ENCODE measurements at regions not wholly inside any gene's neighbourhood (a gene's known extent, or its start where the extent isn't known, plus 50 kb on each side); places are given as distances from the start of the nearest gene placed in this dataset.
"Not testable (repeated sequence)": the region's sequence is repeated elsewhere in the genome, so short reads cannot be mapped to it uniquely, and the experiment has no call there.

- Histone ChIP-seq H3K4me3 (no peak overlapping the region), H3K27ac (no peak overlapping the region), H3K9me3 (no peaks in the 10 kb centered on the region), H3K36me3 (no peaks in the 10 kb centered on the region), H3K27me3 (no peaks in the 10 kb centered on the region), H3K4me1 (no peaks in the 10 kb centered on the region)
- WGBS (ENCODE audit: insufficient coverage, low coverage, low lambda C conversion rate, missing lambda C conversion rate) = 54% methylated on average over 2 of the region's 2 CpGs
- TF ChIP-seq, protein P1, sequence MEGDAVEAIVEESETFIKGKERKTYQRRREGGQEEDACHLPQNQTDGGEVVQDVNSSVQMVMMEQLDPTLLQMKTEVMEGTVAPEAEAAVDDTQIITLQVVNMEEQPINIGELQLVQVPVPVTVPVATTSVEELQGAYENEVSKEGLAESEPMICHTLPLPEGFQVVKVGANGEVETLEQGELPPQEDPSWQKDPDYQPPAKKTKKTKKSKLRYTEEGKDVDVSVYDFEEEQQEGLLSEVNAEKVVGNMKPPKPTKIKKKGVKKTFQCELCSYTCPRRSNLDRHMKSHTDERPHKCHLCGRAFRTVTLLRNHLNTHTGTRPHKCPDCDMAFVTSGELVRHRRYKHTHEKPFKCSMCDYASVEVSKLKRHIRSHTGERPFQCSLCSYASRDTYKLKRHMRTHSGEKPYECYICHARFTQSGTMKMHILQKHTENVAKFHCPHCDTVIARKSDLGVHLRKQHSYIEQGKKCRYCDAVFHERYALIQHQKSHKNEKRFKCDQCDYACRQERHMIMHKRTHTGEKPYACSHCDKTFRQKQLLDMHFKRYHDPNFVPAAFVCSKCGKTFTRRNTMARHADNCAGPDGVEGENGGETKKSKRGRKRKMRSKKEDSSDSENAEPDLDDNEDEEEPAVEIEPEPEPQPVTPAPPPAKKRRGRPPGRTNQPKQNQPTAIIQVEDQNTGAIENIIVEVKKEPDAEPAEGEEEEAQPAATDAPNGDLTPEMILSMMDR (IDR thresholded peaks at IDR 0.05) = no peak
- TF ChIP-seq POLR2A (IDR thresholded peaks at IDR 0.05) = no peak
- intact Hi-C loops (cut with DNase I) = no loop called here
- DNase-seq = no peak
- ATAC-seq = no peak
These were observed 601.5 kb downstream of the ACTL7B start for GRCh38 chr9:108254236-108254635.

GRCh38 chr9:108247391-108247790, 608.4 kb downstream of the ACTL7B start:
- H3K9me3 ChIP-seq; H3K27me3 ChIP-seq; H3K4me1 ChIP-seq; intact Hi-C loops (cut with DNase I); H3K27ac ChIP-seq; H3K4me3 ChIP-seq; ATAC-seq; H3K36me3 ChIP-seq; DNase-seq: not testable (repeated sequence)
- WGBS (ENCODE audit: insufficient coverage, low coverage, low lambda C conversion rate, missing lambda C conversion rate) = 90% methylated on average over 3 of the region's 3 CpGs

DNA sequence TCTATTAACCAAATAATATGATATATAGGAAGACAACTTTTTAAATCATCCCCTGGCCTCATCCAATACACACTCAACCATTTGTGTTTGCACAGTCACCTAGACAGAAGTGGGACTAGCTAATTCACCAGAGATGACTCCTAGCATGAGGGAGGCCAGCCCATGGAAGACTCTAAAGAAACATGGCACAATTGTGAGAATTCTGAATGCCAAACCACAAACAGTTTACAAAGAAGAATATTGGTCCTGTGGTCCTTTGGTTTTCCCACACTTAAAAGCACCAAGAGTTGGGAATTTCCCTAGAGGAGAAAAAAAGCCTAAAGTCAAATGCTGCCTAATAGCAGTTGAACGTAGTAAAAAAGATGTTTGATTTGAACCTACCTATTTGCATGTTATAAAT, 609.9 kb downstream of the ACTL7B start:
- Histone ChIP-seq H3K27ac (no peak overlapping the region), H3K9me3 (no peaks in the 10 kb centered on the region), H3K36me3 (no peaks in the 10 kb centered on the region), H3K4me1 (no peaks in the 10 kb centered on the region), H3K27me3 (no peaks in the 10 kb centered on the region), H3K4me3 (no peak overlapping the region)
- WGBS (ENCODE audit: insufficient coverage, low coverage, low lambda C conversion rate, missing lambda C conversion rate) = 71% methylated on average over 1 of the region's 1 CpG
- no peak for DNase-seq
- TF ChIP-seq POLR2A (IDR thresholded peaks at IDR 0.05) = no peak
- TF ChIP-seq, protein P1 (IDR thresholded peaks at IDR 0.05) = no peak
- intact Hi-C loops (cut with DNase I) = no loop called here
- ATAC-seq = no peak

DNA sequence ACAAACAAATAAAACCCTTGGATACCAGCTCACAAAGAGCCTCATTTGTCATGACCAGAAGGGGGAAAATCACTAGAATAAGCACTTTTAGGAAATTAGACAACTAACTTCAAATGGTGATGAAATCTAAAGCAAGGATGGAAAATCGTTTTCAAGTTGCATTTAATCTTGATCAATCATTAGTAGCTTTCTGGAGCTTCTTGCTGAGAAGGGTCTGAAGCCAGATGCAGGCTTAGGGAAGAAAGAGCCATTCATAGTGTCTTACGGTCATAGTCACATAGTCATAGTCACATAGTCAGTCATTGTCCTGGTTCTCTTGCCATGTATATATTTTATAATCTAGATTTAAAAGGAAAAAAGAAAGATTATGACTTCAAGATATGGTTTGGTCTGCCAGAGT, 610.5 kb downstream of the ACTL7B start:
- Histone ChIP-seq H3K27me3 (no peaks in the 10 kb centered on the region), H3K4me1 (no peaks in the 10 kb centered on the region), H3K4me3 (no peak overlapping the region), H3K27ac (no peak overlapping the region), H3K9me3 (no peaks in the 10 kb centered on the region), H3K36me3 (no peaks in the 10 kb centered on the region)
- WGBS (ENCODE audit: insufficient coverage, low coverage, low lambda C conversion rate, missing lambda C conversion rate) = 59% methylated on average over 2 of the region's 2 CpGs
- intact Hi-C loops (cut with DNase I) = no loop called here
- no peak for ATAC-seq
- DNase-seq = no peak
- TF ChIP-seq POLR2A (IDR thresholded peaks at IDR 0.05) = no peak
- TF ChIP-seq, protein P1 (IDR thresholded peaks at IDR 0.05) = no peak

- Histone ChIP-seq H3K27me3 (no peaks in the 10 kb centered on the region), H3K4me3 (no peak overlapping the region), H3K36me3 (no peaks in the 10 kb centered on the region), H3K27ac (no peak overlapping the region), H3K9me3 (no peaks in the 10 kb centered on the region), H3K4me1 (no peaks in the 10 kb centered on the region)
- intact Hi-C loops (cut with DNase I) = no loop called here
- TF ChIP-seq, protein P1 (IDR thresholded peaks at IDR 0.05) = no peak
- TF ChIP-seq POLR2A (IDR thresholded peaks at IDR 0.05) = no peak
- no peak for ATAC-seq
- DNase-seq = no peak
These were observed 611.1 kb downstream of the ACTL7B start for GRCh38 chr9:108244686-108245085.

Data from right lobe of liver (tissue), 6 donors.